K562 (cell line): ENCODE measurements at regions not wholly inside any gene's neighbourhood (a gene's known extent, or its start where the extent isn't known, plus 50 kb on each side); places are given as distances from the start of the nearest gene placed in this dataset.

ENCODE experiments used
- ATAC-seq: fragments of 200-7000 bp; cut with Tn5 transposase; 3 replicates; pipeline ENCODE4 v1.9.1; 2020; ENCODE audit warnings: moderate library complexity
- BruUV-seq: library from RNA; stranded (reverse); fragments of 400-500 nt; replicated peaks from 2 replicates; lab custom pipeline; 2021; lab: Mats Ljungman, UMichigan
- CTCF ChIA-PET: fragments of 300-600 bp; formaldehyde crosslinking; extraction: SDS; loops from one replicate; lab custom pipeline; 2021; ENCODE audit warnings: low intra/inter-chr PET ratio; lab: Yijun Ruan, JAX
- POLR2A ChIA-PET: fragments of 300-600, 350-650 bp; sonication (Branson Sonifier 250); formaldehyde crosslinking; extraction: SDS; loops from one replicate; lab custom pipeline; 2021; ENCODE audit warnings: antibody characterized with exemption, inconsistent platforms; lab: Yijun Ruan, JAX
- DNase-seq, 4 experiments: peaks; one replicate each; pipeline versions ENCODE4 v3.0.0 to v3.0.0-alpha.2; 2011 to 2018; ENCODE audit warnings: low spot score in 3 of 4, mixed read lengths in 3 of 4; ENCODE audit errors: extremely low read depth in 1 of 4
- FAIRE-seq: peaks from 2 replicates; lab custom pipeline; 2011; peaks lifted over from hg19 to GRCh38; lab: Jason Lieb, UNC
- H2AFZ ChIP-seq: 2 replicates; pipeline ENCODE4 v1.6.0; 2011; ENCODE audit warnings: low read depth, low read length, control low read depth, inconsistent platforms
- H3K27ac ChIP-seq: fragments of 200-600 bp; 3 replicates; pipeline ENCODE4 v1.8.0; 2011; ENCODE audit warnings: low read depth, mild to moderate bottlenecking, control low read depth, inconsistent platforms, low read length, moderate library complexity, mixed read lengths; ENCODE audit errors: extremely low read depth
- H3K27me3 ChIP-seq, 2 experiments: fragments of 300-600 bp in 1 of 2; 2 replicates in 1 of 2; 3 replicates in 1 of 2; pipeline versions ENCODE4 v1.6.0 to v1.8.0; 2011; ENCODE audit warnings: inconsistent platforms in 2 of 2, low read length in 2 of 2, mild to moderate bottlenecking in 1 of 2, mixed read lengths in 1 of 2, moderate library complexity in 1 of 2; ENCODE audit not compliant: control insufficient read depth in 2 of 2, insufficient read depth in 2 of 2
- H3K36me3 ChIP-seq: fragments of 300-600 bp; 3 replicates; pipeline ENCODE4 v1.8.0; 2011; ENCODE audit warnings: mild to moderate bottlenecking, low read length, inconsistent platforms; ENCODE audit not compliant: control insufficient read depth, insufficient read depth
- H3K4me1 ChIP-seq, 2 experiments: fragments of 200-600 bp in 1 of 2; replicated peaks in 1 of 2; 2 replicates in 1 of 2; 3 replicates in 1 of 2; pipeline versions ENCODE4 v1.5.1 to v1.8.0; 2011; ENCODE audit warnings: inconsistent platforms in 2 of 2, low read length in 2 of 2, mild to moderate bottlenecking in 1 of 2, mixed read lengths in 1 of 2, moderate library complexity in 1 of 2; ENCODE audit not compliant: control insufficient read depth in 2 of 2, insufficient read depth in 2 of 2
- H3K4me2 ChIP-seq: 2 replicates; pipeline ENCODE4 v1.6.1; 2011; ENCODE audit warnings: low read length, control low read depth, inconsistent platforms, mixed read lengths; ENCODE audit not compliant: insufficient read depth
- H3K4me3 ChIP-seq: fragments of 200-600 bp; sonication (generic), shearing (Covaris generic); 2 replicates; pipeline ENCODE4 v1.5.1; 2016; ENCODE audit warnings: control low read depth, inconsistent platforms
- H3K79me2 ChIP-seq: fragments of 200-600 bp; 3 replicates; pipeline ENCODE4 v1.8.0; 2011; ENCODE audit warnings: low read length, inconsistent platforms; ENCODE audit not compliant: control insufficient read depth, insufficient read depth
- H3K9ac ChIP-seq, 2 experiments: 2 replicates each; pipeline versions ENCODE4 v1.6.0 to v1.6.1; 2011; ENCODE audit warnings: low read depth in 2 of 2, low read length in 2 of 2, control low read depth in 1 of 2, inconsistent platforms in 1 of 2, mild to moderate bottlenecking in 1 of 2, mixed read lengths in 1 of 2; ENCODE audit not compliant: insufficient read depth in 1 of 2
- H3K9me1 ChIP-seq: one replicate; pipeline ENCODE4 v1.6.0; 2011; ENCODE audit warnings: inconsistent platforms, mild to moderate bottlenecking, low read length, moderate library complexity; ENCODE audit not compliant: control insufficient read depth, insufficient read depth
- H3K9me3 ChIP-seq: replicated peaks from 2 replicates; pipeline ENCODE4 v1.5.1; 2011; ENCODE audit warnings: low read depth, low read length, inconsistent platforms; ENCODE audit not compliant: control insufficient read depth, insufficient read depth
- H4K20me1 ChIP-seq: replicated peaks from 2 replicates; pipeline ENCODE4 v1.6.1; 2011; ENCODE audit warnings: low read length, inconsistent platforms, mixed read lengths; ENCODE audit not compliant: control insufficient read depth, insufficient read depth
- CEBPB ChIP-seq: fragments of 450-650 bp; IDR thresholded peaks from 2 replicates; pipeline ENCODE4 v1.6.1; 2016; ENCODE audit warnings: missing genetic modification characterization, missing compliant biosample characterization
- DACH1 ChIP-seq: fragments of 450-650 bp; IDR thresholded peaks from 2 replicates; pipeline ENCODE4 v1.6.1; 2018; ENCODE audit not compliant: partially characterized antibody
- STAT5B ChIP-seq: fragments of 250-450 bp; sonication (Bioruptor Pico); IDR thresholded peaks from 2 replicates; pipeline ENCODE4 v1.8.0; 2021; ENCODE audit warnings: mild to moderate bottlenecking, inconsistent platforms
- ZNF232 ChIP-seq: sonication (generic); formaldehyde crosslinking; IDR thresholded peaks from 2 replicates; pipeline ENCODE4 v1.8.0; 2022; ENCODE audit warnings: mild to moderate bottlenecking, missing genetic modification reagents
- ZNF408 ChIP-seq: fragments of 250-450 bp; sonication (Bioruptor Pico); IDR thresholded peaks from 2 replicates; pipeline ENCODE4 v1.4.0; 2020; ENCODE audit warnings: low read depth, mild to moderate bottlenecking, moderate library complexity
- ZNF77 ChIP-seq: fragments of 250-450 bp; sonication (Bioruptor Pico); IDR thresholded peaks from 2 replicates; pipeline ENCODE4 v1.5.0; 2020
- WGBS: fragments of 100-300 bp; shearing (Covaris generic); methylation state at CpG from one replicate; pipeline ENCODE4 v1.1.6; 2016; ENCODE audit warnings: low coverage, mixed read lengths; ENCODE audit not compliant: insufficient coverage; ENCODE audit errors: missing lambda C conversion rate; 5-methylcytosine and 5-hydroxymethylcytosine counted together
- in situ Hi-C: fragments of 300-500 bp; cut with MboI; formaldehyde crosslinking; loops from 4 replicates; pipeline ENCODE4 v1.15.0; 2018; ENCODE audit warnings: inconsistent platforms, mixed read lengths
- intact Hi-C: fragments of 100-400 bp; cut with micrococcal nuclease; formaldehyde crosslinking; loops from 2 replicates; pipeline ENCODE4 v1.14.2; 2022
- TF ChIP-seq, protein P1 (sequence below), 2 experiments: IDR thresholded peaks in 1 of 2; conservative IDR thresholded peaks in 1 of 2; 2 replicates each; pipeline ENCODE4 v1.6.1; 2016; ENCODE audit warnings: low read depth in 2 of 2, mild to moderate bottlenecking in 1 of 2, missing compliant biosample characterization in 1 of 2, missing genetic modification characterization in 1 of 2, moderate library complexity in 1 of 2
- TF ChIP-seq, protein P2 (sequence below): sonication (generic); formaldehyde crosslinking; IDR thresholded peaks from 2 replicates; pipeline ENCODE4 v1.8.1; 2023; ENCODE audit warnings: mild to moderate bottlenecking, missing genetic modification reagents

DNA sequence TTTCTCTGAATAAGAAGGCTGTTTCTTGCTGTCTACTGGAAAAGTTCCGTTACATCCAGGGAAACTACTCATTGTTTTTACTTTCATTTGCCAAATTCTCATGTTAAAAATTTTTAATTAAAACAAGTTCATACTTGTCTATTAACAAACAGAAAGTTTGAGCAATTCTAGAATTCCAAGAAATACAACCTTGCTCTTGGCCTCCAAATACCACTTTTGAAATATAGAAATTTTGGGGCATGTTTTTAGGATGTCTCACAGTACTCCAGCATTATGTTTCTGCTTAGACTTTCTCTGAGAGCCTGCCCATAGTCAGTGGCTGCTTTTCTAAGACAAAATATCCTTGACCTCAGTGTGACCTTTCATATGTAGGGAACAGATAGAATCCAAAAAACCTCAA, 228.7 kb upstream of the RND3 start (continued):
- TF ChIP-seq, protein P1, sequence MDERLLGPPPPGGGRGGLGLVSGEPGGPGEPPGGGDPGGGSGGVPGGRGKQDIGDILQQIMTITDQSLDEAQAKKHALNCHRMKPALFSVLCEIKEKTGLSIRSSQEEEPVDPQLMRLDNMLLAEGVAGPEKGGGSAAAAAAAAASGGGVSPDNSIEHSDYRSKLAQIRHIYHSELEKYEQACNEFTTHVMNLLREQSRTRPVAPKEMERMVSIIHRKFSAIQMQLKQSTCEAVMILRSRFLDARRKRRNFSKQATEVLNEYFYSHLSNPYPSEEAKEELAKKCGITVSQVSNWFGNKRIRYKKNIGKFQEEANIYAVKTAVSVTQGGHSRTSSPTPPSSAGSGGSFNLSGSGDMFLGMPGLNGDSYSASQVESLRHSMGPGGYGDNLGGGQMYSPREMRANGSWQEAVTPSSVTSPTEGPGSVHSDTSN (CRISPR knock-in tag; IDR thresholded peaks at IDR 0.05; ENCODE audit: low read depth) = no peak
- TF ChIP-seq, protein P1 (tag; conservative IDR thresholded peaks at IDR 0.05; ENCODE audit: low read depth) = no peak
- no peak for TF ChIP-seq ZNF232 (CRISPR knock-in tag)
- no peak for TF ChIP-seq DACH1

DNA sequence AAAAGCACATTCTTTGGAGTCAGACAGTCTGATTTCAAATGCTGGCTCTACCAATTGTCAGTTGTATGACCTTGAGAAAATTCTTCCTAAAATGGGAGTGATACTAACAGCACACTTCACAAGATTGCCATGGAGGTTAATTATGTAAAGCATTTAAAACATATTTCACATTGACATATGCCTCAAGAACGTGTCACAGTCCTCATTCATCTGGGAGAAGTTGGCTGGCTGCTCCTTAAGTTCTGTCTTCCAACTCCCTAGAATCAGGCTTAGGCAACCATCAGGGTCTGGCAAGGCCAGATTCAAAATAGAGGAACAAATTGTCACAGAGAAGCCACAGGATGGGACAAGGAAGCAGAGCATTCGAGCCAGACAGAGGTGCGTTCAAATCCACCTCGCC, 228.0 kb upstream of the RND3 start:
- FAIRE-seq (no peak), DNase-seq (no peak), ATAC-seq (no peak)
- Histone ChIP-seq H3K36me3 (no peaks in the 10 kb centered on the region), H3K9me1 (no peaks in the 10 kb centered on the region), H3K27ac (no peak overlapping the region), H3K27me3 (no peaks in the 10 kb centered on the region), H2AFZ (no peak overlapping the region), H3K79me2 (no peaks in the 10 kb centered on the region), H3K9ac (no peak overlapping the region), H3K4me1 (no peaks in the 10 kb centered on the region)
- WGBS = 0% methylated on average over 4 of the region's 4 CpGs
- CTCF ChIA-PET = no interaction called here
- TF ChIP-seq, protein P2, sequence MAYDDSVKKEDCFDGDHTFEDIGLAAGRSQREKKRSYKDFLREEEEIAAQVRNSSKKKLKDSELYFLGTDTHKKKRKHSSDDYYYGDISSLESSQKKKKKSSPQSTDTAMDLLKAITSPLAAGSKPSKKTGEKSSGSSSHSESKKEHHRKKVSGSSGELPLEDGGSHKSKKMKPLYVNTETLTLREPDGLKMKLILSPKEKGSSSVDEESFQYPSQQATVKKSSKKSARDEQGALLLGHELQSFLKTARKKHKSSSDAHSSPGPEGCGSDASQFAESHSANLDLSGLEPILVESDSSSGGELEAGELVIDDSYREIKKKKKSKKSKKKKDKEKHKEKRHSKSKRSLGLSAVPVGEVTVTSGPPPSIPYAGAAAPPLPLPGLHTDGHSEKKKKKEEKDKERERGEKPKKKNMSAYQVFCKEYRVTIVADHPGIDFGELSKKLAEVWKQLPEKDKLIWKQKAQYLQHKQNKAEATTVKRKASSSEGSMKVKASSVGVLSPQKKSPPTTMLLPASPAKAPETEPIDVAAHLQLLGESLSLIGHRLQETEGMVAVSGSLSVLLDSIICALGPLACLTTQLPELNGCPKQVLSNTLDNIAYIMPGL (CRISPR knock-in tag) = no peak
- TF ChIP-seq ZNF77 (CRISPR knock-in tag) (no peak), STAT5B (CRISPR knock-in tag) (no peak), CEBPB (tag) (no peak), ZNF408 (no peak)
- TF ChIP-seq, all 486 proteins: peak for 0
- BruUV-seq = no TSS peak
- Histone ChIP-seq H3K4me2 (no peak overlapping the region), H3K4me3 (no peak overlapping the region), H4K20me1 (no peaks in the 10 kb centered on the region), H3K9me3 (no peaks in the 10 kb centered on the region; the same call in 1 of the 2 replicates)
- in situ Hi-C loops = no loop called here
- intact Hi-C loops = no loop called here
- POLR2A ChIA-PET = no interaction called here
